Neural cell (in vitro differentiated cells): ENCODE measurements at regions not wholly inside any gene's neighbourhood (a gene's known extent, or its start where the extent isn't known, plus 50 kb on each side); places are given as distances from the start of the nearest gene placed in this dataset.

Source experiments
- H2AFZ ChIP-seq: fragments of 200-600, 300-800 bp; sonication (generic), shearing (Covaris generic); 2 replicates; pipeline ENCODE4 v1.6.0; 2014; ENCODE audit warnings: low read depth, mild to moderate bottlenecking, antibody characterized with exemption, low read length, moderate library complexity
- H3F3A ChIP-seq: fragments of 200-600 bp; shearing (Covaris generic); 2 replicates; pipeline ENCODE4 v1.6.1; 2016; ENCODE audit warnings: mild to moderate bottlenecking, moderate library complexity, mixed read lengths, antibody characterized with exemption, low read length; ENCODE audit not compliant: insufficient read depth, poor library complexity, severe bottlenecking
- H3K27ac ChIP-seq: fragments of 200-600, 300-800 bp; sonication (generic), shearing (Covaris generic); 2 replicates; pipeline ENCODE4 v1.5.1; 2014; ENCODE audit warnings: mild to moderate bottlenecking, low read length, moderate library complexity
- H3K27me3 ChIP-seq: fragments of 300-800, 200-600 bp; sonication (generic), shearing (Covaris generic); 2 replicates; pipeline ENCODE4 v1.6.0; 2014; ENCODE audit warnings: mild to moderate bottlenecking, low read depth, low read length, moderate library complexity; ENCODE audit not compliant: insufficient read depth
- H3K36me3 ChIP-seq: fragments of 300-800, 200-600 bp; sonication (generic), shearing (Covaris generic); 2 replicates; pipeline ENCODE4 v1.5.1; 2014; ENCODE audit warnings: mild to moderate bottlenecking, antibody characterized with exemption, low read length, moderate library complexity; ENCODE audit not compliant: insufficient read depth
- H3K4me2 ChIP-seq: fragments of 300-800, 200-600 bp; sonication (generic), shearing (Covaris generic); 2 replicates; pipeline ENCODE4 v1.6.0; 2014; ENCODE audit warnings: mild to moderate bottlenecking, low read length
- H3K4me3 ChIP-seq: fragments of 300-800, 200-600 bp; sonication (generic), shearing (Covaris generic); 2 replicates; pipeline ENCODE4 v1.5.1; 2014; ENCODE audit warnings: mild to moderate bottlenecking, low read length, moderate library complexity
- H3K79me2 ChIP-seq: fragments of 200-600 bp; shearing (Covaris generic); replicated peaks from 2 replicates; pipeline ENCODE4 v1.6.0; 2014; ENCODE audit warnings: mild to moderate bottlenecking, low read length, moderate library complexity; ENCODE audit not compliant: insufficient read depth
- H3K9ac ChIP-seq: fragments of 300-800, 200-600 bp; sonication (generic), shearing (Covaris generic); 2 replicates; pipeline ENCODE4 v1.6.1; 2016; ENCODE audit warnings: mild to moderate bottlenecking, low read length, mixed read lengths
- H3K9me2 ChIP-seq: fragments of 200-600 bp; shearing (Covaris generic); 2 replicates; pipeline ENCODE4 v1.6.1; 2016; ENCODE audit warnings: mild to moderate bottlenecking, low read length, mixed read lengths; ENCODE audit not compliant: insufficient read depth
- H3K9me3 ChIP-seq: fragments of 200-600, 300-800 bp; sonication (generic), shearing (Covaris generic); 2 replicates; pipeline ENCODE4 v1.6.1; 2016; ENCODE audit warnings: mild to moderate bottlenecking, mixed run types, low read length, moderate library complexity, mixed read lengths
- H4K20me1 ChIP-seq: fragments of 200-600 bp; shearing (Covaris generic); 2 replicates; pipeline ENCODE4 v1.6.1; 2016; ENCODE audit warnings: mild to moderate bottlenecking, mixed run types; ENCODE audit not compliant: insufficient read depth
- EP300 ChIP-seq: fragments of 450-650 bp; conservative IDR thresholded peaks from 2 replicates; pipeline ENCODE4 v1.6.1; 2014; ENCODE audit warnings: antibody characterized with exemption, mild to moderate bottlenecking, moderate library complexity; ENCODE audit not compliant: poor library complexity, severe bottlenecking
- EZH2 ChIP-seq: fragments of 200-600, 300-800 bp; shearing (Covaris generic), sonication (generic); IDR thresholded peaks from 2 replicates; pipeline ENCODE4 v1.6.1; 2014; ENCODE audit warnings: antibody characterized with exemption, low read length, borderline replicate concordance, mild to moderate bottlenecking; ENCODE audit not compliant: insufficient read depth, poor library complexity, severe bottlenecking
- MXI1 ChIP-seq: fragments of 450-650 bp; conservative IDR thresholded peaks from 2 replicates; pipeline ENCODE4 v1.6.1; 2014; ENCODE audit warnings: antibody characterized with exemption, mild to moderate bottlenecking; ENCODE audit not compliant: poor library complexity, severe bottlenecking
- POLR2AphosphoS5 ChIP-seq: IDR thresholded peaks from 2 replicates; pipeline ENCODE4 v1.6.1; 2012
- RAD21 ChIP-seq: fragments of 450-650 bp; conservative IDR thresholded peaks from 2 replicates; pipeline ENCODE4 v1.6.1; 2014; ENCODE audit warnings: antibody characterized with exemption, mild to moderate bottlenecking, moderate library complexity
- SMC3 ChIP-seq: fragments of 450-650 bp; conservative IDR thresholded peaks from 2 replicates; pipeline ENCODE4 v1.6.1; 2014; ENCODE audit warnings: antibody characterized with exemption, mild to moderate bottlenecking, moderate library complexity; ENCODE audit not compliant: poor library complexity
- TAF1 ChIP-seq: IDR thresholded peaks from 2 replicates; pipeline ENCODE4 v1.6.1; 2012; ENCODE audit warnings: low read depth
- TF ChIP-seq, protein P1 (sequence below): fragments of 450-650 bp; IDR thresholded peaks from 2 replicates; pipeline ENCODE4 v1.5.1; 2014; ENCODE audit warnings: antibody characterized with exemption, mild to moderate bottlenecking, moderate library complexity; ENCODE audit not compliant: poor library complexity, severe bottlenecking
- TF ChIP-seq, protein P2 (sequence below): IDR thresholded peaks from 2 replicates; pipeline ENCODE4 v1.6.1; 2012; ENCODE audit warnings: borderline replicate concordance

DNA sequence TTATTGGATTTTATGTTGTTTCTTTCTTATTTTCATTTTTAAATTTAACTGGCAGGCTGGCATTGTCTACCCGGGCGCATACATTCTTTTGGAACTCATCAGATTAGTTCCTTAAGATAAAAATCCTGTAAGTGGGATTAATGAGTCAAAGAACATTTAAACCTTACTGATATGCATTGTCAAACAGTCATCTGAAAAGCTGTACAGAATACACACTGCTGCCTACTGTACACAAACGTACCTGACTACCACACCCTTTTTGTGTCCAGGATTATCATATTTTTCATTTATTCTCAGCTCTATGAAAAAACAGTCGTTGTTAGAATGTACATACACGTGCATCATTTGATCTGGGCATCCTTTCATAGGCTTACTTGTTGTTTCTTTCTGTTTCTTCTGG, 358.3 kb downstream of the EFNB2 start:
- Histone ChIP-seq H3F3A (no peaks in the 10 kb centered on the region), H2AFZ (no peak overlapping the region), H3K9me2 (no peaks in the 10 kb centered on the region), H3K27ac (no peak overlapping the region), H4K20me1 (no peaks in the 10 kb centered on the region), H3K36me3 (no peaks in the 10 kb centered on the region), H3K27me3 (no peaks in the 10 kb centered on the region), H3K9ac (no peak overlapping the region), H3K4me3 (no peak overlapping the region), H3K79me2 (no peaks in the 10 kb centered on the region), H3K4me2 (no peak overlapping the region), H3K9me3 (no peaks in the 10 kb centered on the region)
- TF ChIP-seq EP300 = no peak

DNA sequence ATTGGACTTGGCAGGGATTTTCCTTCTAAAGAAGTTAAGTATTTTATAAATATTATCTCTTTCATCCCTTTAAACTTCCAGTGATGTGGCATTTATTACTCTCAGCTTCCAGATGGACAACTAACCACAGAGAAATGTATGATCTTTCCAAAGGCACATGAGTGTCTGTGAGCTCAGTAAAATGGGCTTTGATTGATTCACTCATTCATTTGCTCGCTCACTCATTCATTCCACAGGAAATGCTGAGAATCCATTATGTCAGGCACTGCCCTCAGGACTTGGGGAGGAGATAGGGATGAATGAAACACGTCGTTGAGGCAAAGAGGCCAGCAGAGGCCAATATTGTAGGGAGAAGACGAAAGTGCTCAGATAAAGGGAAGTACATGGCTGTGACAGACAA, 359.3 kb downstream of the EFNB2 start:
- TF ChIP-seq SMC3 (no peak), RAD21 (no peak)
- H3K4me3 ChIP-seq = no peak overlapping the region
- H3K27ac ChIP-seq = no peak overlapping the region
- no peak overlapping the region for H3K4me2 ChIP-seq
- no peak overlapping the region for H3K9ac ChIP-seq
- H3F3A ChIP-seq = no peaks in the 10 kb centered on the region
- H4K20me1 ChIP-seq = no peaks in the 10 kb centered on the region
- H3K36me3 ChIP-seq = no peaks in the 10 kb centered on the region
- H3K27me3 ChIP-seq = no peaks in the 10 kb centered on the region
- no peaks in the 10 kb centered on the region for H3K9me3 ChIP-seq
- no peaks in the 10 kb centered on the region for H3K79me2 ChIP-seq
- no peak overlapping the region for H2AFZ ChIP-seq
- H3K9me2 ChIP-seq = no peaks in the 10 kb centered on the region

DNA sequence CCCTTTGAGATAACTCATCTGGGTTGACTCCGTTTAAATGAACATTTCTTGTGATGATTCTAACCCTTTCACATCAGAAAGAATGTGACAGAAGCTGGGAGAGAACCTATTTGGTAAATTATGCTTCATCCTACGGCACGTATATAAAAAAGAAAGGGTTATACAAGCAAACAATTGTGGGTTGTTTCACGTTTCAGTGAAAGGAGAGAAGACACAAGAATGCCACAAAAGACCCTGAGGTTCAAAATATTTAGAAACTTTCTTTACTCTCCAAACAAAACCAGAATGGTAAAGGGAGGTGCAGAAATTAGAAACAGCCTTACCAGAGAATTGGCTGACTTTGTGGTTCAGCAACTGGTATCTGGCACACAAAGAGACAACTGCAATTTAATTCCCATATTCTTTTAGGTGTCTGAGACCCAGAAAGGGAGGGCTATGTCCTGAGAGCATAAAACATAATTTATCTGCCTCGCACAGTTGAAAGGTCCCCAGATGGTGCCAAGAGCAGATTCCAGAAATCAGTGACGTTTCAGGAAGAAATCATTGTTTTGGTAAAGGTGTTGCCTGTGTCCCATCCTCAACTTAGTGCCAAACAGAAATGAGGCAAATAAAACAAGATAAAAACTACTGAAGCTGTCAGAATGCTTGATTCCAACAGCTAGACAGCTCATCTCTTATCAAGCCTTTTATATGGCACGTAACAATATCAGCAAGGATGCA, 361.4 kb downstream of the EFNB2 start:
- Histone ChIP-seq H3K9me3 (no peaks in the 10 kb centered on the region), H3K27me3 (no peaks in the 10 kb centered on the region), H4K20me1 (no peaks in the 10 kb centered on the region), H2AFZ (no peak overlapping the region), H3K36me3 (no peaks in the 10 kb centered on the region), H3F3A (no peaks in the 10 kb centered on the region), H3K9ac (no peak overlapping the region), H3K27ac (no peak overlapping the region), H3K9me2 (no peaks in the 10 kb centered on the region), H3K79me2 (no peaks in the 10 kb centered on the region), H3K4me3 (no peak overlapping the region), H3K4me2 (no peak overlapping the region)
- TF ChIP-seq POLR2AphosphoS5 = no peak
- no peak for TF ChIP-seq SMC3
- TF ChIP-seq, protein P1, sequence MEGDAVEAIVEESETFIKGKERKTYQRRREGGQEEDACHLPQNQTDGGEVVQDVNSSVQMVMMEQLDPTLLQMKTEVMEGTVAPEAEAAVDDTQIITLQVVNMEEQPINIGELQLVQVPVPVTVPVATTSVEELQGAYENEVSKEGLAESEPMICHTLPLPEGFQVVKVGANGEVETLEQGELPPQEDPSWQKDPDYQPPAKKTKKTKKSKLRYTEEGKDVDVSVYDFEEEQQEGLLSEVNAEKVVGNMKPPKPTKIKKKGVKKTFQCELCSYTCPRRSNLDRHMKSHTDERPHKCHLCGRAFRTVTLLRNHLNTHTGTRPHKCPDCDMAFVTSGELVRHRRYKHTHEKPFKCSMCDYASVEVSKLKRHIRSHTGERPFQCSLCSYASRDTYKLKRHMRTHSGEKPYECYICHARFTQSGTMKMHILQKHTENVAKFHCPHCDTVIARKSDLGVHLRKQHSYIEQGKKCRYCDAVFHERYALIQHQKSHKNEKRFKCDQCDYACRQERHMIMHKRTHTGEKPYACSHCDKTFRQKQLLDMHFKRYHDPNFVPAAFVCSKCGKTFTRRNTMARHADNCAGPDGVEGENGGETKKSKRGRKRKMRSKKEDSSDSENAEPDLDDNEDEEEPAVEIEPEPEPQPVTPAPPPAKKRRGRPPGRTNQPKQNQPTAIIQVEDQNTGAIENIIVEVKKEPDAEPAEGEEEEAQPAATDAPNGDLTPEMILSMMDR = no peak
- TF ChIP-seq, protein P2, sequence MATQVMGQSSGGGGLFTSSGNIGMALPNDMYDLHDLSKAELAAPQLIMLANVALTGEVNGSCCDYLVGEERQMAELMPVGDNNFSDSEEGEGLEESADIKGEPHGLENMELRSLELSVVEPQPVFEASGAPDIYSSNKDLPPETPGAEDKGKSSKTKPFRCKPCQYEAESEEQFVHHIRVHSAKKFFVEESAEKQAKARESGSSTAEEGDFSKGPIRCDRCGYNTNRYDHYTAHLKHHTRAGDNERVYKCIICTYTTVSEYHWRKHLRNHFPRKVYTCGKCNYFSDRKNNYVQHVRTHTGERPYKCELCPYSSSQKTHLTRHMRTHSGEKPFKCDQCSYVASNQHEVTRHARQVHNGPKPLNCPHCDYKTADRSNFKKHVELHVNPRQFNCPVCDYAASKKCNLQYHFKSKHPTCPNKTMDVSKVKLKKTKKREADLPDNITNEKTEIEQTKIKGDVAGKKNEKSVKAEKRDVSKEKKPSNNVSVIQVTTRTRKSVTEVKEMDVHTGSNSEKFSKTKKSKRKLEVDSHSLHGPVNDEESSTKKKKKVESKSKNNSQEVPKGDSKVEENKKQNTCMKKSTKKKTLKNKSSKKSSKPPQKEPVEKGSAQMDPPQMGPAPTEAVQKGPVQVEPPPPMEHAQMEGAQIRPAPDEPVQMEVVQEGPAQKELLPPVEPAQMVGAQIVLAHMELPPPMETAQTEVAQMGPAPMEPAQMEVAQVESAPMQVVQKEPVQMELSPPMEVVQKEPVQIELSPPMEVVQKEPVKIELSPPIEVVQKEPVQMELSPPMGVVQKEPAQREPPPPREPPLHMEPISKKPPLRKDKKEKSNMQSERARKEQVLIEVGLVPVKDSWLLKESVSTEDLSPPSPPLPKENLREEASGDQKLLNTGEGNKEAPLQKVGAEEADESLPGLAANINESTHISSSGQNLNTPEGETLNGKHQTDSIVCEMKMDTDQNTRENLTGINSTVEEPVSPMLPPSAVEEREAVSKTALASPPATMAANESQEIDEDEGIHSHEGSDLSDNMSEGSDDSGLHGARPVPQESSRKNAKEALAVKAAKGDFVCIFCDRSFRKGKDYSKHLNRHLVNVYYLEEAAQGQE = no peak
- TF ChIP-seq EZH2 = no peak
- TF ChIP-seq RAD21 = no peak
- no peak for TF ChIP-seq TAF1
- TF ChIP-seq MXI1 = no peak
- TF ChIP-seq EP300 = no peak
